Endothelial cell of umbilical vein (primary cell): ENCODE measurements at regions not wholly inside any gene's neighbourhood (a gene's known extent, or its start where the extent isn't known, plus 50 kb on each side); places are given as distances from the start of the nearest gene placed in this dataset.

Experiments
- BruUV-seq: library from RNA; stranded (reverse); fragments of 400-500 nt; replicated peaks from 2 replicates; lab custom pipeline; 2021; lab: Mats Ljungman, UMichigan
- CTCF ChIA-PET: fragments of 300-600, 350-600 bp; sonication (Branson Sonifier 250); formaldehyde crosslinking; loops from one replicate; lab custom pipeline; 2021; ENCODE audit warnings: antibody characterized with exemption, inconsistent platforms; lab: Charles Lee
- POLR2A ChIA-PET: fragments of 300-600, 350-600 bp; sonication (Branson Sonifier 250); formaldehyde crosslinking; loops from one replicate; lab custom pipeline; 2021; ENCODE audit warnings: antibody characterized with exemption, inconsistent platforms; lab: Charles Lee
- DNase-seq: peaks from one replicate; pipeline ENCODE4 v3.0.0-alpha.2; 2011; ENCODE audit warnings: low read depth, low spot score
- FAIRE-seq: peaks from 2 replicates; lab custom pipeline; 2011; peaks lifted over from hg19 to GRCh38; lab: Jason Lieb, UNC
- H2AFZ ChIP-seq: 2 replicates; pipeline ENCODE4 v1.6.0; 2012; ENCODE audit warnings: low read depth, low read length, control low read depth, inconsistent platforms
- H3K27ac ChIP-seq: 2 replicates; pipeline ENCODE4 v1.5.1; 2011; ENCODE audit warnings: low read depth, mild to moderate bottlenecking, control low read depth, low read length, moderate library complexity; ENCODE audit not compliant: insufficient read depth
- H3K27me3 ChIP-seq, 2 experiments: 2 replicates each; pipeline versions ENCODE4 v1.6.0 to v1.6.1; 2011; ENCODE audit warnings: low read length in 2 of 2, mixed read lengths in 1 of 2; ENCODE audit not compliant: control insufficient read depth in 2 of 2, insufficient read depth in 2 of 2
- H3K36me3 ChIP-seq, 2 experiments: 2 replicates in 1 of 2; 3 replicates in 1 of 2; pipeline ENCODE4 v1.5.1; 2011; ENCODE audit warnings: low read length in 2 of 2, mild to moderate bottlenecking in 1 of 2, moderate library complexity in 1 of 2; ENCODE audit not compliant: control insufficient read depth in 2 of 2, insufficient read depth in 2 of 2; ENCODE audit errors: extremely low read depth in 1 of 2
- H3K4me1 ChIP-seq: 3 replicates; pipeline ENCODE4 v1.5.1; 2011; ENCODE audit warnings: mild to moderate bottlenecking, low read length; ENCODE audit not compliant: control insufficient read depth, insufficient read depth; ENCODE audit errors: extremely low read depth
- H3K4me2 ChIP-seq: 2 replicates; pipeline ENCODE4 v1.6.1; 2011; ENCODE audit warnings: low read length, control low read depth, mixed read lengths; ENCODE audit not compliant: insufficient read depth
- H3K4me3 ChIP-seq, 3 experiments: fragments of 200-600 bp in 1 of 3; sonication (generic), shearing (Covaris generic) in 1 of 3; replicated peaks in 1 of 3; 2 replicates each; pipeline ENCODE4 v1.5.1; 2011 to 2016; ENCODE audit warnings: control low read depth in 3 of 3, low read length in 3 of 3, mild to moderate bottlenecking in 2 of 3, inconsistent platforms in 1 of 3, low read depth in 1 of 3, moderate library complexity in 1 of 3; ENCODE audit not compliant: insufficient read depth in 1 of 3
- H3K79me2 ChIP-seq: 2 replicates; pipeline ENCODE4 v1.6.0; 2012; ENCODE audit warnings: low read length, inconsistent platforms; ENCODE audit not compliant: control insufficient read depth, insufficient read depth
- H3K9ac ChIP-seq: replicated peaks from 2 replicates; pipeline ENCODE3; 2011; ENCODE audit warnings: low read length, control low read depth; ENCODE audit not compliant: insufficient read depth; ENCODE audit errors: extremely low read depth
- H3K9me1 ChIP-seq: replicated peaks from 3 replicates; pipeline ENCODE4 v1.6.0; 2011; ENCODE audit warnings: mild to moderate bottlenecking, low read length; ENCODE audit not compliant: control insufficient read depth, insufficient read depth; ENCODE audit errors: extremely low read depth
- H3K9me3 ChIP-seq: replicated peaks from 2 replicates; pipeline ENCODE4 v1.5.1; 2012; ENCODE audit warnings: low read length, inconsistent platforms; ENCODE audit not compliant: control insufficient read depth, insufficient read depth
- H4K20me1 ChIP-seq: replicated peaks from 2 replicates; pipeline ENCODE3; 2011; ENCODE audit warnings: mild to moderate bottlenecking, low read length; ENCODE audit not compliant: control insufficient read depth, insufficient read depth; ENCODE audit errors: extremely low read depth
- EZH2 ChIP-seq: IDR thresholded peaks from 2 replicates; pipeline ENCODE4 v1.6.1; 2012; ENCODE audit warnings: borderline replicate concordance, low read depth, mild to moderate bottlenecking, moderate library complexity, low read length, inconsistent platforms; ENCODE audit not compliant: severe bottlenecking
- FOS ChIP-seq: IDR thresholded peaks from 2 replicates; pipeline ENCODE4 v1.6.1; 2011; ENCODE audit warnings: mild to moderate bottlenecking, low read length, moderate library complexity, borderline replicate concordance; ENCODE audit not compliant: insufficient read depth
- GATA2 ChIP-seq: IDR thresholded peaks from 2 replicates; pipeline ENCODE4 v1.7.0; 2011; ENCODE audit warnings: low read depth, mild to moderate bottlenecking, moderate library complexity, mixed read lengths, low read length; ENCODE audit not compliant: insufficient read length, insufficient read depth
- JUN ChIP-seq: IDR thresholded peaks from 2 replicates; pipeline ENCODE4 v1.6.1; 2011; ENCODE audit warnings: borderline replicate concordance, low read depth; ENCODE audit not compliant: insufficient read length, insufficient read depth
- MYC ChIP-seq: IDR thresholded peaks from one replicate; pipeline ENCODE4 v1.6.1; 2011; ENCODE audit warnings: mild to moderate bottlenecking, low read depth, low read length
- POLR2A ChIP-seq: IDR thresholded peaks from 2 replicates; pipeline ENCODE4 v1.6.1; 2012; ENCODE audit warnings: low read depth, mild to moderate bottlenecking, control low read depth, low read length
- POLR2AphosphoS5 ChIP-seq: IDR thresholded peaks from 2 replicates; pipeline ENCODE4 v1.6.1; 2012; ENCODE audit warnings: low read depth, mild to moderate bottlenecking, control low read depth, low read length, moderate library complexity; ENCODE audit not compliant: insufficient read depth
- dilution Hi-C: fragments of 300-500 bp; cut with MboI; formaldehyde crosslinking; loops from one replicate; pipeline ENCODE4 v1.15.0; 2019; ENCODE audit warnings: low sequenced_read_pairs; ENCODE audit not compliant: extremely low pct_ligation_motif_present
- intact Hi-C: fragments of 100-400 bp; cut with micrococcal nuclease; formaldehyde crosslinking; loops from one replicate; pipeline ENCODE4 v1.10.0; 2022
- TF ChIP-seq, protein P1 (sequence below): IDR thresholded peaks from 2 replicates; pipeline ENCODE4 v1.6.1; 2011; ENCODE audit not compliant: insufficient read depth, insufficient read length
- TF ChIP-seq, protein P2 (sequence below), 2 donors: IDR thresholded peaks; 1 replicate in 1 of 2; 2 replicates in 1 of 2; pipeline ENCODE4 v1.5.1; 2011; ENCODE audit warnings: low read length in 2 of 2, mild to moderate bottlenecking in 2 of 2, moderate library complexity in 2 of 2, control low read depth in 1 of 2, inconsistent platforms in 1 of 2, low read depth in 1 of 2; ENCODE audit not compliant: insufficient read depth in 1 of 2; ENCODE audit errors: extremely low read depth in 1 of 2

DNA sequence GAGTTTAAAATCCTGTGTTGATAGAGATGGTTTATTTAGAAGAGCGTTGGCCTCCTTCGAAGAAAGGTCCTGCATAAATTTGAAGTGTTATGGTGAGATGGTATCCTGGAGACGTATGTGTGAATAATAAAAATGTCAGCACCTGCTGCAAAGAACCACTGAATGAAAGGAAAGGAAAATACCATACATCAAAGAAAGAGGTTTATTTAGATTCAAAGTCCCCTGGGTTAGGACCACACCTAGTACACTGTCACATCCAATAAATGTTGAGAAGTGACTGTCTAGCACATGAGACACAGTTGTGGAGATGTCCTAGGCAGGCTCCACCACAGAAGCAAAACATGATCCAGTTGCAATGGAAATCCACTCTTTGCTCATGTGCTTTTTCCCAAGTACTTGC lies 214.7 kb downstream of the PAX1 start:
- intact Hi-C loops = no loop called here

More for the DNA sequence above, 214.7 kb downstream of the PAX1 start:
- dilution Hi-C loops = no loop called here
- no TSS peak for BruUV-seq
- POLR2A ChIA-PET = no interaction called here
- no peaks in the 10 kb centered on the region for H3K36me3 ChIP-seq
- H3K9me3 ChIP-seq = peaks cover 8% of the 10 kb centered on the region
- H3K27ac ChIP-seq = no peak overlapping the region
- DNase-seq (no peak), FAIRE-seq (no peak)
- H4K20me1 ChIP-seq = no peaks in the 10 kb centered on the region
- no peaks in the 10 kb centered on the region for H3K4me1 ChIP-seq
- H3K9ac ChIP-seq = no peak overlapping the region
- H3K79me2 ChIP-seq = no peaks in the 10 kb centered on the region
- no peak overlapping the region for H3K4me2 ChIP-seq
- TF ChIP-seq EZH2 (no peak), FOS (no peak), POLR2AphosphoS5 (no peak), MYC (no peak), GATA2 (no peak), POLR2A (no peak), JUN (no peak)
- TF ChIP-seq, protein P1, sequence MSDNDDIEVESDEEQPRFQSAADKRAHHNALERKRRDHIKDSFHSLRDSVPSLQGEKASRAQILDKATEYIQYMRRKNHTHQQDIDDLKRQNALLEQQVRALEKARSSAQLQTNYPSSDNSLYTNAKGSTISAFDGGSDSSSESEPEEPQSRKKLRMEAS = no peak
- TF ChIP-seq, protein P2, sequence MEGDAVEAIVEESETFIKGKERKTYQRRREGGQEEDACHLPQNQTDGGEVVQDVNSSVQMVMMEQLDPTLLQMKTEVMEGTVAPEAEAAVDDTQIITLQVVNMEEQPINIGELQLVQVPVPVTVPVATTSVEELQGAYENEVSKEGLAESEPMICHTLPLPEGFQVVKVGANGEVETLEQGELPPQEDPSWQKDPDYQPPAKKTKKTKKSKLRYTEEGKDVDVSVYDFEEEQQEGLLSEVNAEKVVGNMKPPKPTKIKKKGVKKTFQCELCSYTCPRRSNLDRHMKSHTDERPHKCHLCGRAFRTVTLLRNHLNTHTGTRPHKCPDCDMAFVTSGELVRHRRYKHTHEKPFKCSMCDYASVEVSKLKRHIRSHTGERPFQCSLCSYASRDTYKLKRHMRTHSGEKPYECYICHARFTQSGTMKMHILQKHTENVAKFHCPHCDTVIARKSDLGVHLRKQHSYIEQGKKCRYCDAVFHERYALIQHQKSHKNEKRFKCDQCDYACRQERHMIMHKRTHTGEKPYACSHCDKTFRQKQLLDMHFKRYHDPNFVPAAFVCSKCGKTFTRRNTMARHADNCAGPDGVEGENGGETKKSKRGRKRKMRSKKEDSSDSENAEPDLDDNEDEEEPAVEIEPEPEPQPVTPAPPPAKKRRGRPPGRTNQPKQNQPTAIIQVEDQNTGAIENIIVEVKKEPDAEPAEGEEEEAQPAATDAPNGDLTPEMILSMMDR (IDR thresholded peaks at IDR 0.05; ENCODE audit: extremely low read depth in 1 of 2, insufficient read depth in 1 of 2, low read depth in 1 of 2, low read length in 2 of 2) = no peak
- CTCF ChIA-PET = no interaction called here
- H3K4me3 ChIP-seq = no peak overlapping the region
- H3K27me3 ChIP-seq = no peaks in the 10 kb centered on the region
- no peak overlapping the region for H2AFZ ChIP-seq
- no peaks in the 10 kb centered on the region for H3K9me1 ChIP-seq
